ENCODE measurements at regions not wholly inside any gene's neighbourhood (a gene's known extent, or its start where the extent isn't known, plus 50 kb on each side); places are given as distances from the start of the nearest gene placed in this dataset.

DNA sequence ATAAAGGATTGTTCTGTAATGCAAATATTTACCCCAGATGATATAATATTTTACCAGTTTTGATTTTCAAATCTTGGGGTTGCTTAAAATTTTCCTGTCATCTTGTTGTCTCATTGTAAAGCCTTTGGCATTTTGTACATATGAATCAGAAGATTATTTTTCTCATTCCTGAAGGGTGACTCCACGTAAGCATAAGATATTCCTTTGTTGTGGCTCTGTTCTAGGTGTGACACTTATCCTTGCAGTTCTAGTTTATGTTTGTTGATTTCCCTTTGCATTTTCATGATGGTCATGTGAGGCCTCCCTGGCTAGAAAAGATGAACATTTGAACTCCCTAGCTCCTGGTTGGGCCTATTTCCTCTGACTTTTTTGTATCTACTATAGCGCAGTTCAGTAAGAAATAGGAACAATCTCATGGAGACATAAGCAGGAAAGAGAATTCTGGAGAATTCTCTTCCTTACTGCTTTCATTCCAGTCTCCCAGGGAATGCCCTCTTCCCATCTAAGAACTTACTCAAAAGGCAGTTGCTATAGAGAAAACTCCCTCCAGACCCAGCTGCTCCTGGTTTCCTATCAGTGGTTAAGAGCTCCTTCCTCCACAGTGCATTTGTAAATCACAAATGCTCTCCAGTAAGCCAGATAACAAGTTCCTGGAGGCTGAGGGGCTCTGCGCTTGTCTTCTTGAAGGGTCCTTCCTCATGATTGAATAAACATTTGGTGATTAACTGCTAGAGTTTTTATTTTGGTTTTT is 124.7 kb downstream of the WNT5A start:
- Mint-ChIP-seq H3K9me3 (peaks cover 13 to 15% of the 10 kb centered on the region in 2 donors), H3K27ac (no peak overlapping the region), H3K36me3 (peaks cover 0 to 4% of the 10 kb centered on the region in 2 donors)
- DNase-seq (ENCODE audit: low spot score in 2 of 2) (no peak), ATAC-seq (no peak)

DNA sequence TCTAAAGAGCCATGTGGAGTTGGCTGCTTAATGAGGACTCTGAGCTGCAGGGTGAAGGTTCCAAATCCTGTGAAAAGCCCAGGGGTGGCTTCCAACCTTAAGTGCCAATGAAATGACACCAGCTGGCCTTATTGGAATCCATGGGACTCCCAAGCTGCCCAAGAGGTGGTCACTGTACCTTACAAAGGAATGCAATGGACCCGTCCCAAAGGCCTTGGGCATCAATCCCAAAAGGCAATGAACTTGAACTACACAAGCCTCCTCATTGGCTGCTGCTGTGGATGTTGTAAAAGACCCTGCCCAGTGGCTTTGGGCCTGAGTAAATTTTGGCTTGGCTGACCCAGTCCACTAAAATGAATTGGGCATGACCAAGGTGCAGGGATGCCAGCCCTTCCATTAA is 129.3 kb downstream of the WNT5A start:
- no peak for DNase-seq (ENCODE audit: low spot score in 2 of 2)
- H3K9me3 Mint-ChIP-seq = peaks cover 16 to 18% of the 10 kb centered on the region in 2 donors
- H3K36me3 Mint-ChIP-seq = peaks cover 0 to 4% of the 10 kb centered on the region in 2 donors
- H3K27ac Mint-ChIP-seq = no peak overlapping the region
- no peak for ATAC-seq

DNA sequence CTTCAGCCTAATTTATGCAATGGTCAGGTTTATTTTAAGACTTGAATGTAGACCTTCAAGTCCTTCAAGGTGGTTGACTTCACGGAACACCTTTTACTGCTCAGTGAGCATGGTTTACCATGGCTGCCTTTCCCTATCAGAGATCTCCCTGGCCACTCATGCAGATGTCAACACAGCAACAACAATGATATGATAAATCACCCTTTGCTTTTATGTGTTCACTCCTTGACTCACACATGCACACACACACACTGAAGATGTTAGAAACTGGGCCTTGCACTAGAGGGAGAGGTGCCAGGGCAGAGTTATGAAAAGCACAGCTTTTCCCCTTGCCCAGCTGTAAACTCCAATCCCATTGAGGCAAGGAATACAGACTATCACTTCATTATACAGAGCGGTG is 134.4 kb downstream of the WNT5A start:
- peaks cover 15 to 19% of the 10 kb centered on the region in 2 donors for H3K9me3 Mint-ChIP-seq
- no peaks in the 10 kb centered on the region for H3K36me3 Mint-ChIP-seq
- no peak overlapping the region for H3K27ac Mint-ChIP-seq
- ATAC-seq (no peak), DNase-seq (ENCODE audit: low spot score in 2 of 2) (no peak)

DNA sequence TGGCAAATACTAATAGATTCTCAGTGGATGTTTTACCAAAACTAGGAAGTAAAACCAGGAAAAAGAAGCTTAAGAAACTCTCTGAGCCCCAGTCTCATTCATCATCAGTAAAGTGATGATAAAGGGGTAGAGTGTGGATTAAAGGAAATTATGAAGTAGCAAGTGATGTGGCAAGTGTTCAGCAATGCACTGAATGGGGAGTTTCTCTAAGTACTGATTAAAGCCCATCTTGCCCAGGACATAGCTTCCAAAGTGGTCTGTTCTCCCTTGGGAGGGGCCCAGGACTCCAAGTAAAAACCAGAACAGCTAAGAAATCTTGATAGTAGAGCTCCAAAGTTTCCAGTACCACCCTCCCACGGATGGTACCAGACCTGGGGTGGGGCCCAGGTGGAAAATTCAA is 137.3 kb downstream of the WNT5A start:
- peaks cover 16% of the 10 kb centered on the region in 2 donors for H3K9me3 Mint-ChIP-seq
- H3K27ac Mint-ChIP-seq = no peak overlapping the region
- no peaks in the 10 kb centered on the region for H3K36me3 Mint-ChIP-seq
- ATAC-seq (no peak), DNase-seq (ENCODE audit: low spot score in 2 of 2) (no peak)

DNA sequence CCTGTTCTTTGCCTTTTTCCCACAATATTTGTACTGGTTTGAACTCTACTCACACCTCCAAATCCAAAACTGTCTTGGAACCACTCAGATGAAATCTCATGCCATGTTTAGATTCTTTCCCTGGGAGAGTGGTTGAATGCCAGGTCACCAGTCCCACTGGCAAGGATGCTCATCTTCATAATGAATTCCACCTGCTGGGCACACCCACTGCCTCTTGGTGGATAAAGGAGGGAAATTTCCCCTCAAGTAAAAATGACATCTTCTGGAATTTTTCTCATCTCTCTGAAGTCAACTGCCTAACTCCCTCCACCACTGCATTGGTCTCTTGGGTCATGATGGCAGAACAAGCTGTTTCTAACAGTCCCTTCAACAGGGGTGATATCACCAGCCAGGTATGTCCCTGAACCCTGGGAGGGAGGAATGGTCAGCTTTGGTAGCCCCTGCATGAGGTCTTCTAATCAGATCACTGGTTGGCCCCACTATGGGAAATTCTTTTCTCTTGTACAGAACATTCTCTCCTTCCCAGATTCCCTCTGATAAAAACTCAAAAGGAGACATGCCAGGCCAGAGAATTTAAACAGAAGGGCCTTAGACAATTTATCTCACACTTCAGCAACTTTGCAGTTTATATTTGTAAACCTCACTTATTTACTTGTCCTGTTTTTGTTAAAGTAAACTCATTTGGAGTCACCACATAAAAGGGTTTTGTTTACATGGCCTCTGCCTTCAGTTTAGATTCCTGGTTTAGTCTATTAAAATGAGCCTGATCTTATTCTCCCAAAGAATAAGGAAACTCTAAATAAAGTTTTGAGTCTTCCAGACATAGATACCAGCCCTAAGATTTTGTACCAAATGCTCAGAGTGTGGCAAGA is 143.4 kb downstream of the WNT5A start:
- DNase-seq (ENCODE audit: low spot score in 2 of 2) = no peak
- H3K36me3 Mint-ChIP-seq = no peaks in the 10 kb centered on the region
- peaks cover 5 to 8% of the 10 kb centered on the region in 2 donors for H3K9me3 Mint-ChIP-seq
- H3K27ac Mint-ChIP-seq = no peak overlapping the region
- ATAC-seq = no peak

DNA sequence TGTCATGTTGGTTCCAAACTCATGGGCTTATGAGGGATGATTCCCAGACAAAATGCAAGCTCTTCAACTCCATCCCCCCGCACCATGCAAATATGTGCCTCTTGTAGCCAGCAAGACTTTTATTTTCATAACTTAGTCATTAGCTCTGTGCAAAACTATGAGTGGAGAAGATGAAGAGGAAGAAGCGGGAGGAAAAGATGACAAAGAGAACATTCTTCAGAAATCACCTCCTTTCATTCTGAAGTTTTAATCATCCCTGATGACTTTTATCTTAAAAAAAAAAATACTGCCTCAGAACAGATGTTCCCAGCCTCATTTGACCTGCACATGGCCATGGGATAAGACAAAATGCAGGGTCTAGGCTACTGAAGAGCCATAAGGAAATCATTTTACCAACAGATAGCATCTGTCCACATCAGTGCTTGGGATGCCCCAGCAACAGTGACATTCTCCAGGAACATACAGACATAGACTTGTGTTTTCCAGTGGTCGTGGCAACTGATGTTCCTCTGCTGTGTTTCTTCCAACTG is 145.5 kb downstream of the WNT5A start:
- no peak overlapping the region for H3K27ac Mint-ChIP-seq
- DNase-seq (ENCODE audit: low spot score in 2 of 2) (no peak), ATAC-seq (no peak)
- H3K9me3 Mint-ChIP-seq = peaks cover 11 to 12% of the 10 kb centered on the region in 2 donors
- H3K36me3 Mint-ChIP-seq = no peaks in the 10 kb centered on the region

DNA sequence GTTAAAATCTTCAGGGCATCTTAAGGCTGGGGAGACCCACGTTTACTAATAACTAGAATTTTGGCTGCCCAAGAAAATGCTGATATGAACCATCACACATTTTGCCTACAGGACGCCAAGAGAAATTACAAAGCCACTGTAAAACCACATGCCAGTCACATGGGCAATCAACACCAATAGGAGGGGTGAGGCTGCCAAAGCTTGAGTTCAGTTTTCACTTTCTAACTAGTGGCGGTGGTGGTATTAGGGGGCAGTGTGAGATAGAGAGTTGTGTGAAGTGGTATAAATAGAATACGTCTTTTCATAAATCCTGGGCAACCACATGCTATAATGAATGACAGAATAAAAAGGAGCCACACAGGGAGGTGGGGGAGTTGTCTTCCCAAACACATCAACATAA is 147.3 kb downstream of the WNT5A start:
- H3K36me3 Mint-ChIP-seq = no peaks in the 10 kb centered on the region
- no peak overlapping the region for H3K27ac Mint-ChIP-seq
- ATAC-seq (no peak), DNase-seq (ENCODE audit: low spot score in 2 of 2) (no peak)
- H3K9me3 Mint-ChIP-seq = peaks cover 8 to 11% of the 10 kb centered on the region in 2 donors

DNA sequence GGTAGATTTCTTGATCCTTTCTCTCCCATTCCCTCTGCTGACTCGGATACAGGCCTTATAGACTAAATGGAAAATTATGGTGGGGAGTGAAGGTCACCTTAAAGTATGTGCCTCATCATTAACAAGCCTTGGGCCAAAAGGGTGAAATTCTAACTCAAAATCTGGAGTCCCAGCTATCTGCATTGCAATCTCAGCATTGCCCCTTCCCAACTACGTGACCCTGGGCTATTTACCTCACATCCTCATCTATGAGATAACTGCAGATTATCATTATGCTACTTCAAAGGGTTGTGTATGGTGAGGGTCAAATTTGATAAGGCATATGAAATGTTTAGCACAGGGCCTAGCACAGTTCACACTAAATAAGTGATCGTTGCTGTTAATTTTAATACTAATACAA is 147.7 kb downstream of the WNT5A start:
- H3K27ac Mint-ChIP-seq = no peak overlapping the region
- ATAC-seq = no peak
- no peaks in the 10 kb centered on the region for H3K36me3 Mint-ChIP-seq
- peaks cover 8 to 11% of the 10 kb centered on the region in 2 donors for H3K9me3 Mint-ChIP-seq
- no peak for DNase-seq (ENCODE audit: low spot score in 2 of 2)

DNA sequence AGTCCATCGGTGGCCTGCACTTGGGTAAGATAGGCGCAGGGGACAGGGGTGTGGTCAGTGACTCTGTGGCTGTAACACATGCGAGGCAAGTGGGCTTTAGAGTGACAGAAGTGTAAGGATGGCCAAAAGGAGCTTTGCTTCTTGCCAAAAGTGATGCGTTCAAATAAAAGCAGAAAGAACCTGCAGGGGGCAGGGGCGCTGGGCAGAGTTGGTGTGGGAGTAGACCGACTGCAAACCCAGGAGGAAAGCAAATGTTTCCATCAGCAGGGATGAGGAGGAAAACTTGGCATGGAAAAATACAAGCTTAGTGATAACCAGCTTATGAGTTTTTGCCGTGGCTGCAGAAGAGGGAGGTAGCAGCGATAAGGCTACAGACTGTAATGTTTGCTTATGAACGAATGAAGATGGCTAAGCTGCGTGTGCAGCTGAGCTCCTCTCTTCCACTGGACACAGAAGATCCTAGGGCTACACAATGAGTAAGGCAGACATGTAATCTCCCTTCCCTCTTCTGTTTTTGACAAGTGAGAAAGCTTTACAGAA is 149.4 kb downstream of the WNT5A start:
- DNase-seq (ENCODE audit: low spot score in 2 of 2) = no peak
- ATAC-seq = no peak
- no peaks in the 10 kb centered on the region for H3K36me3 Mint-ChIP-seq
- peaks cover 11 to 13% of the 10 kb centered on the region in 2 donors for H3K9me3 Mint-ChIP-seq
- H3K27ac Mint-ChIP-seq = no peak overlapping the region

DNA sequence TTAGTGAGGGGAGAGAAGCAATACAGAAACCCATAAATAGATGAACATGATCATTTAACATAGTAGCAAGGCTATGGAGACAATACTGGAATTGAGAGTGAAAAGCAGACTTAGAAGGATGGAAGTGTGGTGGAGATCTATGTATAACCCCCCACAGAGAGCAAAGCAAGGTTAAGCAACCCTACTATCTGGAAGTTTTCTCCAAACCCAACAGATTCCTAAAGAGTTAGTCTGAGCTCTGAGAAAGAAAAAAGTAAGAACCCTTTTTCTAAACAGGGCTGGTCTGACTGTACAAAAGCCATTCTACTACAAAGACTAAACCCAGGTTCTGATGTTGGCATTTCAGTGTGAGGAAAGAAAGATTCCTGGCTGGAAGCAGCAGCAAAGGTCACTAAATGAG is 153.2 kb downstream of the WNT5A start:
- ATAC-seq (no peak), DNase-seq (ENCODE audit: low spot score in 2 of 2) (no peak)
- Mint-ChIP-seq H3K36me3 (no peaks in the 10 kb centered on the region), H3K27ac (no peak overlapping the region), H3K9me3 (peaks cover 18 to 23% of the 10 kb centered on the region in 2 donors)

DNA sequence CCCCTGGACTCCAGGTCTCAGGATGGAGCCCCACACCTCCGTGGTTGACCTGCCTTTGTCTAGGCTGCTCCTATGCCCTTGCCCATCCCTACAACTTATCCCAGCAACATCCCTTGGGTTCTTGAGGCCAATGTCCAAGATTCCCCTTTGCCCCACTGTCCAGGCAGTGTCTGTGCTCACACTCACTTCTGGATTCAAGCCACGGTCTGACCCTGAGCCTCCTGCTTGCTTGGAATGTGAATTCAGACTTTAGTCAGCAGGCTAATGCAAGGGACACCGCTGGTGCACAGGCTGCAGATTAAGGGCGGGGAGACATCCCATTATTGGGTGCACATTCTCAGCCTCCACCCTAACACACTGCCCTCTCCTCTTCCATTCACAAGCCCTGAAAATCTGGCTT is 154.1 kb downstream of the WNT5A start:
- DNase-seq (ENCODE audit: low spot score in 2 of 2) = no peak
- peaks cover 11 to 18% of the 10 kb centered on the region in 2 donors for H3K9me3 Mint-ChIP-seq
- H3K27ac Mint-ChIP-seq = no peak overlapping the region
- no peaks in the 10 kb centered on the region for H3K36me3 Mint-ChIP-seq
- ATAC-seq = no peak

DNA sequence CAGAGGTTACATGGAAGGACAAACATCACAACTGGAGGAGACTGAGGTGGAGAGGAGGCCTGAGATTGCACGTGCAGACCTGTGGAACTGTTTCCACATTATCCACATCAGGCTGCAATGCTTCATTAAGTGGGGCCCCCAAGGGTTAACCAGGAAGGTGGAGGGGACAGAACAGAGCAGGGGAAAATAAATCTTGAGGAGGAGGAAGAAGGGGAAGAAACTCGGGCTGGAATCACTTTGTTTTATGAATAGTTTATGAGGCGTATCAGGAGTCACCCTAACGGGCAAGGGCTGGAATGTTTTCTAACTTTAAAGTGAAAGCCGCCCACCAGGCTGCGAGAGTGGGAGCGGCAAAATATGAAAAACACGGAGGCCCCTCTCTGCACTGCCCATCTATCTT is 154.9 kb downstream of the WNT5A start:
- Mint-ChIP-seq H3K27ac (no peak overlapping the region), H3K9me3 (peaks cover 12 to 18% of the 10 kb centered on the region in 2 donors), H3K36me3 (no peaks in the 10 kb centered on the region)
- ATAC-seq = no peak
- DNase-seq (ENCODE audit: low spot score in 2 of 2) = no peak

DNA sequence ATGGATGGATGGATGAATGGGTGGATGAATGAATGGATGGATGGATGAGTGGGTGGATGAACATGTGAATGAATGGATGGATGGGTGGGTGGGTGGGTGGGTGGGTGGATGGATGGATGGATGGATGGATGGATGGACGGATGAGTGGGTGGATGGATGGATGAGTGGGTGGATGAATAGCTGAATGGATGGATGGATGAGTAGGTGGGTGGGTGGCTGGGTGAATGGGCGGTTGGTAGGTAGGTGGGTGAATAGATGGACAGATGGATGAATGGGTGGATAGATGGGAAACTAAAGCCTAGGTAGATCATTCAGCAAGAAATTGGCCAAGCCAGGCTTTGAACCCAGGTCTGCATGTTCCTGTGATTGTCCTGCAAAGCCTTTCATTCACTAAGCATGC is 155.6 kb downstream of the WNT5A start:
- Mint-ChIP-seq H3K27ac (no peak overlapping the region), H3K36me3 (no peaks in the 10 kb centered on the region), H3K9me3 (peaks cover 18% of the 10 kb centered on the region in 2 donors)
- DNase-seq (ENCODE audit: low spot score in 2 of 2) = no peak
- no peak for ATAC-seq

DNA sequence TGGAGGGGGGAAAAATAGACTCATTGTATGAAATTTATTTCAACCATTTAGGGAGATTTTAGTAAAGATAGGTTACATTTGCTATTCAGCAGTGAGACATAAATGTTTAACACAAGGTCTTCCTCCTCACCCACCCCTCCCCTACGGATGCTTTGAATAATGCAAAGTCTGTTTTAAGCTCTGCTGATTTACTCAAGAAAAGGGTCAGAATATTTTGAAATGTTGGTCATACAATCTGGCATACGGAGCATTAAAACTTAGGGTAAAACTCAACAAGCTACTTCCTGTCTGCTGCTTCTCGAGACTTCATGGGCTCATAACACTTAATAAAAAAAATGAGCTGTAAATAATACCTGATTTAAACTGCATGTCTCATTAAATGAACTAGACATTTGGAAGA is 156.3 kb downstream of the WNT5A start:
- Mint-ChIP-seq H3K9me3 (peaks cover 18 to 19% of the 10 kb centered on the region in 2 donors), H3K36me3 (no peaks in the 10 kb centered on the region), H3K27ac (no peak overlapping the region)
- DNase-seq (ENCODE audit: low spot score in 2 of 2) (no peak), ATAC-seq (no peak)

DNA sequence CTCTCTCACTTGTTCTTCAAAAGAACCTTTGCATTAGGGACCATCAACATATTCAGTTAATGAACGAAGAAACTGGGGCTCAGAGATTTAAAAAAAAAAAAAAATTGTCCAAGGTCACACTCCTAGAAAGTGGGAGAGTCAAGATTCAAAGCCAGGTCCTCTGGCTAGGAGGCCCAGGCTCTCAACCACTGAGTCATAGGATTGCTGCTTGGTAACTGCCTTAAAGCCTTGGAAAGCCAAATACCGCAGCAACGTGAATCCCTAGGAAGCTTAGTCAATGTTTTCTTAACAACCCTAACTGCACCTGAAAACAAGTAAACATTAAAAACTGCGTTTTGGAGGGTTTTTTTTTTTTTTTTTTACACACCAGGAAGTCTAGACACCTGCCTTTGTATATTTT is 156.8 kb downstream of the WNT5A start:
- no peaks in the 10 kb centered on the region for H3K36me3 Mint-ChIP-seq
- no peak overlapping the region for H3K27ac Mint-ChIP-seq
- ATAC-seq = no peak
- H3K9me3 Mint-ChIP-seq = peaks cover 18 to 19% of the 10 kb centered on the region in 2 donors
- DNase-seq (ENCODE audit: low spot score in 2 of 2) = no peak

DNA sequence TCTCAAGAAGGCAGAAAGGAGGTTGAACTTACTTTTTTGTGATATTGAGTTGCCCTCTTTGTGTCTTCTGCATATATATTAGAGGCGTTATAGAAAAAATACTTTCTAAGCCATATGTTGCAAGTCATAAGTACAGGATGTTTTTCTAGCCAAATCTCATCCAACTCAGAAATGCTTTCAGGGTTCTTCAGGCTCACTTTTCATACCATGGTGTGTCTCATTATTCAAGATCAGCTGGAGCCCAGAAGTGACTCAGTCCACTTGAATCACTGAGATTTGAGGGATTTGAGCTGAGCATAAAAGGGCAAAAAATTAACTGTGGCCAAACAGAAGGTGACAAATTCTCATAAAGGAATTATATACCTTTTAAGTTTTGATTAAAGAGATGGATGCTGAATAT is 157.3 kb downstream of the WNT5A start:
- Mint-ChIP-seq H3K9me3 (peaks cover 18 to 19% of the 10 kb centered on the region in 2 donors), H3K27ac (no peak overlapping the region), H3K36me3 (no peaks in the 10 kb centered on the region)
- ATAC-seq (no peak), DNase-seq (ENCODE audit: low spot score in 2 of 2) (no peak)

Measured in activated naive CD4-positive, alpha-beta T cell treated with anti-CD3 and anti-CD28 coated beads, Interleukin-2, amount 50 U/mL, for 72 hours (primary cell).